ENCODE measurements at regions not wholly inside any gene's neighbourhood (a gene's known extent, or its start where the extent isn't known, plus 50 kb on each side); places are given as distances from the start of the nearest gene placed in this dataset.

DNA sequence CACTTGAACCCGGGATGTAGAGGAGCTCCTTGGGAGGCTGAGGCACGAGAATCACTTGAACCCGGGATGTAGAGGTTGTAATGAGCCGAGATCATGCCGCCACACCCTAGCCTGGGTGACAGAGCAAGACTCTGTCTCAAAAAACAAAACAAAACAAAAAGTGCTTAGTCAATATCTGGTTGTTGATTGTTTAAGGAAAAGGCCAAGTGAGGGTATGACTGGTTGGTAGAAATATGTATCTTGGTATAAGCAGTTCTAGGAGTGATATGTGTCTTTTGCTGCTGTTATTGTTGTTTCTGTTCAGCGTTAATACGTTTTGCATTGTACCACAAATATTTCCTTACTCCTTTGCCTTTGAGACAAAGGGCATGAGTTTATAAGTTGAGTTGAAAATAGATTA, 210.7 kb upstream of the DMRT1 start:
- no peak for DNase-seq (ENCODE audit: low read depth in 2 of 2)

DNA sequence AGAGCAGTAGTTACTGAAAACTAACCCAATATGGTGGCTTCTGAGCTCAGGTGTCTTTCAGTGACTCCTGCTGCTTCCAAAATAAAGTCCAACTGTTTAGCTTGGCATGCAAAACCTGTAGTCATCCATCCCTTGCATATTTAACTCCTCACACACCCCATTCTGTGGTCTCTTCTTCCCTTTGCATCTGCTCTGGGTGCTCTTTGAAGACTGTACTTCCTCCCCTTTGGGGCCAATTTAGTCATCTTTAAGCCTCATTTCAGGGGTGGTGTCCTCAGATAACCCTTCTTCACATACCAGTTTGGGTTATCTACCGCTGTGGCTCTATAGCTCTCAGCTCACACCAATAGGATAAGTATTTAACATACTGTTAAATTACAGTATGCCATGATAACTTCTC, 209.9 kb upstream of the DMRT1 start:
- no peak for DNase-seq (ENCODE audit: low read depth in 2 of 2)

DNA sequence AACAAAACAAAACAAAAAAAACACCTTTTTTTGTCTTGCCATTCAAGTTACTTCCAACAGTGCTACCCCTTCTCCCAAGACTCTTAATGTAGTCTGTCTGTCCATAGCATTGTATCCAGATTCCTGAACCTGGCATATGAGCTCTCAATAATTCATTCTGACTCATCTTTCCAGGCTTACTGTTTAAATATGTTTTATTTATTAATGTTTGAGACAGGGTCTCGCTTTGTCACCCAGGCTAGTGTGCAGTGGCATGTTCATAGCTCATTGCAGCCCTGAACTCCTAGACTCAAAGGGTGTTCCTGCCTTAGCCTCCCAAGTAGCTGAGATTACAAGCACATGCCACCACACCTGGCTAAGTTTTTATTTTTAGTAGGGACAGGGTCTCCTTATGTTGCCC, 208.0 kb upstream of the DMRT1 start:
- DNase-seq (ENCODE audit: low read depth in 2 of 2) = no peak

DNA sequence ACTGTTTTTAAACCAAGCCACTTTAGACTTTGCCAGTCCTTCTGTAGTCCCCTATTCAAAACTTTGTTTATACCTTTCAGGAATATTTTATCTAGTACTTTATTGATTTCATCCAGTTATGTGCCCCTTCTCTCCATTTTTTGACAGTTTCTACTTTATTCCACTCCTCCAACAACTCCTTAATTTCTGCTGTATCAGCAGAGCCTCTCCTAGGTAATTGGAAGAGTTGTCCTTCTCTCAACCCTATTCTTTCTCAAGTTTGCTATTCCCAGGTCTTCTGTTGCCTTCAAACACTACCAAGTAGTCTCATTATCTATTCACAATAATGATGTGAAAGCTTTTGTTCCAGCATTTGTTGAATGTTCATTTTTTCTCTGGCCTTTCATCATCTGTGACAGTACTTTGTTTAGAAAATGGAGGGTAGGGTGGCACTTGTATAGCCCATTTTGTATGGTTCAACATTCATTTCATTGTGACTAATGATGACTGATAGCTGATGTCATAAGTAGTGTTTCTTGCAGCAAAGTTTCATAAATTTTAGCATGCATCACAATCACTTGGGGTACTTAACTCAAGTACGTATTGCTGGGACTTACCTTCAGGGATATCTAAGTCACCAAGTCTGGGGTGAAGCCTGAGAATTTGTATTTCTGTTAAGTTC, 204.4 kb upstream of the DMRT1 start:
- DNase-seq (ENCODE audit: low read depth in 2 of 2) = no peak

DNA sequence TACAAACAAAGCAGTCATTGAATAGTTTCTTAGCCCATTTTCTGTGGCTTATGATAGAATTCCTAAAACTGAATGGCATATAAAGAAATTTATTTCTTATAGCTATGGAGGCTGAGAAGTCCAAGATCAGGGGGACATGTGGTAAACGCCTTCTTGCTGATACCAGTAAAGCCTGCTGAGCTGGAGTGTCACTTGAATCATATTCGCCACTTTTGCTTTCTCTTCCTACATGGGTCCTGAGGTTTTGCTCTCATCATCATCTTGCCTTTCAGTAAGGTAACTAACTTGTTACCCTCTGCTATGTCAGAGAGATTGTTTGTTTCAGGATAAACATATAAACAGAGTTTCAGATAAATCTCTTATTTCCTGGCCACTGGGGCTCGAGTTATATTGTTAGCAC, 203.3 kb upstream of the DMRT1 start:
- no peak for DNase-seq (ENCODE audit: low read depth in 2 of 2)

DNA sequence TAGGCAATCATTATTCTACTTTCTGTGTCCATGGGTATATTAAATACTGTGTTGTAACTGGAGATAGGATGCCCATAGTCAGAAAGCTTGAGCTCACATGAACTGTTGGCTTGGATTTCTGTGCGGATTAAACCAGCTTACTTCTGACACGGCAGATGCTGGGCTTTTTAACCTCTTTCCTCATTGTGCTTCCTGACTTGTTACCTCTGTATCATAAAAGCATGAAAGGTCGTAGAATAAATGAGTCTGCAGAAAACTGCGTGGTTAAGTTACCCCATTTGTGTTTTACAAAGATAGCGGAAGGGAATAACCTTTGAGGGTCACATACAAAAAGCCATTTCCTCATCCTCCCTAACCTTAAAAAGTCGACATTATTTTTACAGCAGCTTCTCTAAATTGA, 199.5 kb upstream of the DMRT1 start:
- DNase-seq (ENCODE audit: low read depth in 2 of 2) = no peak

DNA sequence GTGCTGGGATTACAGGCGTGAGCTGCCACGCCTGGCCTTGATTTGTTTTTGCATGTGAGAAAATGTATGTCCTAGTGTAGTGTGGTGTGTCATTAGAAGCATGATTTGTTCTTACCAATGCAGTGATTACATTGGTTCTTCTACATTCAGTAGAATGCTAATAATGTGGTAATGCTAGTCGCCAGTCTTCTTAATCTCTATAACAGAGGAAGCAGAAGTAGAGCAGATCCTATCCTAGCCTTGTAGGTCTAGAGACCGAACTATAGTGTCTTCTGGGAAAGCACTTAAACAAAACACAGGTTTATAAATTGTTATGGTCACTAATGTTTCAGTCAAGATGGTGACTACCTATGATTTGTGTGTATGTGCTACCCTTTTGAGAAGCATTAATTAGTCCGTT, 197.5 kb upstream of the DMRT1 start:
- DNase-seq (ENCODE audit: low read depth in 2 of 2) = no peak

DNA sequence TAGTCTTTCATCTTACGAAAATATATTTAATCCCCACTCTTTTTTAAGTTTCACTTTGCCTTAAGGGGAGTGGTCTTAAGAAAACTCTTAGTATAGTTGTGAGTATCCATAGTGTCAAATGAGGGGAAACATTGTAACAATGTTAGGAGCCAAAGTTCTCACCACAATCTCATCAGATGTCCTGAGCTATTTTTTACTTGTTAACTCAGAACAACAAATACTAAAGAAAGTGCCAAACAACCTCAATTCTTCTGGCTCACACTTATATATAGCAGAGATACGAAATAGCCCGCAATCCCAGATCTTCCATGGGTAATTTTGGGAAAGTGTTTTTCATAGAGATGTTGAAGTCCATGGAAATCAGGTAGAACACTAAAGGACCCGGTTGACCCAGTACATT, 194.0 kb upstream of the DMRT1 start:
- DNase-seq (ENCODE audit: low read depth in 2 of 2) = no peak

DNA sequence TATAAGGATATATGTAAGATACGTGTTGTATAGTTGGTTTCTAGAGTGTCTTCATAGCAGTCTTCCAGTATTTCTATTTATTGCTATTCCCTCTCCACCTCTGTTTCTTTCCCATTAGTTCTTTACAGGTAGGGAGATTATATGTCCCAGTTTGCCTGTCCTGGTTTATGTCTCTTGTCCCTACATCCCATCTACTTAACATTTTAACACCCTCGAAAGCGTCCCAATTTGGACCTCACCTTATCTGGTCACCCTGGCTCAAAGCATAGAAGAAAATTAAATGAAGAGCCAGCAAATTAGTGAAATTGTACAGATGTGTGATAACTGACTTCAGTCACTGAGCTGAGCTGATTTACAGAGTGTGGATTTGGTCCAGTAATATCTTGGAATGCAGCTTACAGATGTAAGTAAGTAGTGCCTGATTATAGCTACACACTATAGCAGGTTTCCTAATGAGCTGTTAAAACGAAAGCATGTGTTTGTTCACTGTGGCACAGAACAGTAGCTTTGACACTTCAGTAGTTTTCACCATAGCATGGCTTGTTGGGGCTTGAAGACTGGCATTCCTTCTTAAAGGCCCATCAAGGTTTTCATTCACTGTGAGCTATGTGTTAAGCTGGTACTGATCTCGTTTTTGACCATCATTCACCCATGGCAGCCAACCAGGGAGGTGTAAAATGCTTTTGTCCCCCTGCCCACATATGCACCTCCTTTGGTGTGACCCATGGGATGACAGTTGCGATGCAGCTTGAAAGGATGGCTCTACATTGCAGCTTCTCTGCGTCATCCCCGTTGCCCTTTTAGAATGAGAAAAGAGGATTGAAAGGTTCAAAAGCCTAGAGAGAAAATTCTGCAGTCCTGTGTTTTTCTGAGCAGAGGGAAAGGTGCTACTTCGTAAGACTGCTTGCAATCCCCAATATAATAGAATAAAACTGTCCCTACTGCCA, 192.1 kb upstream of the DMRT1 start:
- DNase-seq (ENCODE audit: low read depth in 2 of 2) = no peak

DNA sequence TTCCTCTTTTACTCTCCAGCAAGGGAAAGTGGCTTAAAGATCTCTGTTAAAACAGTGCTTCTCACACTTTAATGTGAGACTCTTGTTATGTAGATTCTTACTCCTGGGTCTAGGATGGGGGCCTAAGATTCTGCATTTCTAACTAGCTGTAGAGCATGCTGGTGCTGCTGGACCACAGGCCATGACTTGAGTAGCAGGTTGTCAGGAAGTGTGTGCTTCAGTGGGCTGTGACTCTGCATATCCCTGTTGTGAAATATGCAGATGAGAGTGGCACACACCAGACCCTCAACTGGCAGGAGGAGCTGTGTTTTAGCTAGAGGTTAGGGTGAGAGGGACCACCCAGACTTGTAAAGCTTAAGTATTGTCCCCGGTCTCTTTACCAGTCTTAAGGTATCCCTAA, 191.1 kb upstream of the DMRT1 start:
- no peak for DNase-seq (ENCODE audit: low read depth in 2 of 2)

DNA sequence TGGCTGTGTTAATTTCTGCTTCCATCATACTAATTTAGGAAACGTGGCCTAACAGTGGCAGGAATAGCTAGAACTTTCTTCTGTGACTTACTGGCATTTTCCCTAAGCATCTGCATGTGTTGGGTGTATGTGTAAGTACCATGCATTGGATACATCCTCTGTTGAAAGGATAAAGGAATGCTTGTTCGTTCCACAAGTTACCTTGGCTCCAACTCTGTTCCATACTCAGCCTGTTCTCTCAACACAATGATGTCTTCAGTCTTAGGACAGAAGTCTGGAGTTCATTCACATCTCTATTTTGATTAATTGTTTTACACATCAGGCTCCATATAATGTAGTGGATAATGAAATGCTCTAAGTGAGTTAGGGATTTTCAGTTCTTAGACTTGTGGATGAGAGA, 190.1 kb upstream of the DMRT1 start:
- DNase-seq (ENCODE audit: low read depth in 2 of 2) = no peak

DNA sequence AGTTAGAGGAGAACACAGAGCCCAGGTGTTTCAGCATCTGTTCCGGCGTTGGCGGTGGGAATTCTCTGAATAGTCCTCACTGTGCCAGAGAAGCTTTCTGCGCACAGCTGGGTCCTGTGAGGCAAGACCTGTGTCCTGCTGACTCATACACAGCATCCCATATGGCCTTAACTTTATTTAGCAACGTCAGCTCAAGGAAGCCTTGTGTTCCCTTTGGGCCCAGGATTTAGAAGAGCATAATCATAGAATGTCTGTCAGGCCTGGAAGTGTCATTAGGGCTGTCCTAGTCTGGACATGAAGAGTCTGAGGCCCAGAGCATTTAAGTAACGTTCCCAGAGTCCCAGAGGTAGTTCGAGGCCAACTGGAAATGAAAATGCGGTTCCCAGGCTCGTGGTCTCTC, 188.6 kb upstream of the DMRT1 start:
- DNase-seq (ENCODE audit: low read depth in 2 of 2) = no peak

DNA sequence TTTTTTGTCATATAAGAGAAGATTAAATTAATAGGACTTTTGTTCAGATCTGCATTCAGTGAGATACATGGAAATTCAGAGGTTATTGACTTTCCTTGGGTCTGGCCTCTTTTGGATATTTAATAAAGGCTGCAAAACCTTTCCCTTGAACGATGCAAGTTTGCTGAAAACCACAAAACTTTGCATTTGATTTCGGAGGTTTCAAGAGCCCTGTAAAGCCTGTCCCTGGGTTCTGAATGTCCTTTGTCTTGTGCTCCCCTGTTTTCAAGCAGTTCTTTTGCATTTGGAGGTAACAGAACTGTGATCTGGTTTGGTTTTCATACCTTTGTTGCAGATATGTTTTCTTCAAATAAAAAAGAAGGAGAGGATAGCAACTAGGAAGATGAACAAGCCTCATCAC, 188.1 kb upstream of the DMRT1 start:
- no peak for DNase-seq (ENCODE audit: low read depth in 2 of 2)

DNA sequence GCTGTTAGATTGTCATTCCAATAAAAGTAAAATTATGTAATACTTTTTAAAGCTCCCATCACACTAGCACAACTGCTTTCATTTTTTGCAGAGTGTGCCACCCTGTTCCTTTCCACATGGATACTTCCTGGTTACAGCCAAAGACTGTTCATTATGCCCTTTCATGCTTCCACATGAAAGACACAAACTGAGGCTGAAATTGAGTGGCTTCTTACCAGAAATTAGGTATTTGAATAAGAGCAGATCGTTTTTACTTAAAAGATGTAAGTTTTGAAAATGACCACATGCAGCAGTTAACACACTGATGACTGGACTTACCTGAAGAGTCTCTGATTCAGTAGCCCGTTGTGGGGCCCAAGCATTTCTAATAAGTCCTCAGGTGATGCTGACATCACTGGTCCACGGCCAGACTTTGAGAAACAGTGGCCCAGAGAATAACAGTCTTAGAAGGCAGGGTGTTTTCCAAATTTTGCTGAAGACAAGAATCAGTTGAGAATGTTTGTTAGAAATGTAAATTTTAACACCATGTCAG, 187.6 kb upstream of the DMRT1 start:
- DNase-seq (ENCODE audit: low read depth in 2 of 2) = no peak

DNA sequence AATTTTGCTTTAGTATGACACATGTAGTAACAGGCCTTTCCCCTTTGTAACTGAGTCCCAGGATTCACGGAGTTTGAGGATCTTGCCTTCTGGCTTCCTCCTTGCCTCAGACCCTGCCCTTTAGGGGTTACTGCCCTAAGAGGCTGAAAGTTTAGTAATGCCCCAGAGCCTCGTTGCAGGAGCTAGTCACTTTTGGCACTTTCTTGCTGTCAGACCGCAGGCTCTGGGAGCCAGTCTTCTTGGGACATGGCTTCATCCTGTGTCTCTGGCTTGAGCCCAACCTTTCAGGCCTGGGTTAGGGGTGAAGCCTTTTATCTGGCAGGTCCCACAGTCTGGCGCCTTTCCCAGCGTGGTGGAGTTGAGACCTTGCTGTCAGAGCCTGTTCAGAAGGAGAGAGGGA, 185.6 kb upstream of the DMRT1 start:
- no peak for DNase-seq (ENCODE audit: low read depth in 2 of 2)

DNA sequence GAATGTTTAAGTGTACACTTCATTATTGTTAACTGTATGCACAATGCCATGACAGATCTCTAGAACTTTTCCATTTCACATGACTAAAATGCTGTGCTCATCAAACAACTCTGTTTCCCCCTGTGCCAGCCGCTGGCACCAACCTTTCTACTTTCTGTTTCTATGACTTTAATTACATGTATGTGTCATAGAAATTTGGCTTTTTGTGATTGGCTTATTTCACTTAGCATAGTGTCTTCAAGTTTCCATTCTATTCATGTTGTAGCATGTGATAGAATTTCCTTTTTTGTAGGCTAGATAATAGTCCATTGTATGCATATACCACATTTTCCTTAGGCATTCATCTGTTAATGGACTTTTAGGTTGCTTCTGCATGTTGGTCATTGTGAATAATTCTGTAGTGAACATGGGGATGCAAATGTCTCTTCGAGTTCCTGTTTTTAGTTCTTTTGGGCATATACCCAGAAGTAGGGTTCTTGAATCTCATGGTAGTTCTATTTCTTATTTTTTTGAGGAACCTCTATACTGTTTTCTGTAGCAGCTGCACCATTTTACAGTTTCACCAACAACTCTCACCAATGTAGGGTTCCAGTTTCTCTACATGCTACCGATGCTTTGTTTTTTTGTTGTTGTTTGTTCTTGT, 184.4 kb upstream of the DMRT1 start:
- DNase-seq (ENCODE audit: low read depth in 2 of 2) = no peak

DNA sequence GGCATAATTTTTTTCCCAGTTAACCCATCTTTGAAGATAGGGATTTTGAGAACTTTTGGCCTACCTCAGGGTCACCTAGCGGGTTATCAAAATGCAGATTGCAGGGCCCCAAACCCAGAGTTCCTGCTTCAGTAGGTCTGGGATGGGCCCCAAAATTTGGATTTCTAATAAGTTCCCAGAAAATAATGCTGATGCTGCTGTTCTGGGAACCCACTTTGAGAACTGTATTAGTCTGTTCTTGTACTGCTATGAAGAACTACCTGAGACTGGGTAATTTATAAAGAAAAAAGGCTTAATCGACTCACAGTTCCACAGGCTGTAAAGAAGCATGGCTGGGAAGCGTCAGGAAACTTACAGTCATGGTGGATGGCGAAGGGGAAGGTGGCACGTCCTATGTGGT, 182.2 kb upstream of the DMRT1 start:
- DNase-seq (ENCODE audit: low read depth in 2 of 2) = no peak

DNA sequence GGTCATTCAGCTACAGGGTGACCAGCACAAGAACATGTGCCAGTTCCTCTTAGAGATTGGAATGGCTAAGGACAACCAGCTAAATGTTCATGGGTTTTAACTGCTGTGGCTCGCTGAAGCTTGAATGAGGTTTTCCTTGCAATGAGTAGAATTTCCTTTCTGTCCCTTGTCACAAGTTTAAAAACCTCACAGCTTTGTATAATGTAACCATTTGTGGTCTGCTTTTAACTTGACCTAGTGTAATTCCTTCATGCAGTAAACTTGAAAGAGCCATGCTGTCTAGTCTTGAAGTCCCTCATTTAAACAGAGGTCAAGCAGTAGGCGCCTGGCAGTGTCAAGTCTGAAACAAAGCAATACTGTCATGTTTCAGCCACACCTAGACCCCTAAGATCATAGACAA, 181.3 kb upstream of the DMRT1 start:
- no peak for DNase-seq (ENCODE audit: low read depth in 2 of 2)

DNA sequence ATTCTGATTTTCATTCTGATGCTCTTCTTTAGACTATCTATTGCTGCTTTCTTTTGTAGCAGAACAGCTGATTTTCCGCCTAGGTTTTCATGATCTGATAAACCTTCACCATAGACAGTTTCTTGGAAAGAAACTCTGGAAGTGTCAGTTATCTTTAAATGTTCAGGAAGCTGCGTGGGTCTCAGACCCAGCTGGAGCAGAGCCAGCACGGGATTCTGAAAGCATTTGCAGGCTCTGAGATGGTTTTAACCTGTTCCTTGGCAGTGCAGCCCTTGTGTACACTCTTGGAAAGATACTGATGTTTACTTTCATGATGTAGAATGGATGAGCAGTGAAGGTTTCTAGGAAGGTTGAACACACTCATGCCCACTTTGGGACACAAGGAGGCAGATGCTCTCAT, 178.0 kb upstream of the DMRT1 start:
- DNase-seq (ENCODE audit: low read depth in 2 of 2) = no peak

DNA sequence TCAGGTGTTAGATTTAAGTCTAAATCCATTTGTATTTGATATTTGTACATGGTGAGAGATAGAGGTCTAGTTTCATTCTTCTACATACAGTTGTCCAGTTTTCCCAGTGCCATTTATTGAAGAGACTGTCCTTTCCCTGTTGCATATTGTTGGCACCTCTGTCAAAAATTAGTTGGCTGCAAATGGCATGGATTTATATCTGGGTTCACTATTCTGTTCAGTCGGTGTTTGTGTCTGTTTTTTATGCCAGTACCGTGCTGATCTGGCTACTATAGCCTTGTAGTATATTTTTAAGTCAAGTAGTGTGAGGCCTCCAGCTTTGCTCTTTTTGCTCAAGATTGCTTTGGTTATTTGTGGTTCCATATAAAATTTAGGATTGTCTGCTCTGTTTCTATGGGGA, 176.2 kb upstream of the DMRT1 start:
- DNase-seq (ENCODE audit: low read depth in 2 of 2) = no peak

DNA sequence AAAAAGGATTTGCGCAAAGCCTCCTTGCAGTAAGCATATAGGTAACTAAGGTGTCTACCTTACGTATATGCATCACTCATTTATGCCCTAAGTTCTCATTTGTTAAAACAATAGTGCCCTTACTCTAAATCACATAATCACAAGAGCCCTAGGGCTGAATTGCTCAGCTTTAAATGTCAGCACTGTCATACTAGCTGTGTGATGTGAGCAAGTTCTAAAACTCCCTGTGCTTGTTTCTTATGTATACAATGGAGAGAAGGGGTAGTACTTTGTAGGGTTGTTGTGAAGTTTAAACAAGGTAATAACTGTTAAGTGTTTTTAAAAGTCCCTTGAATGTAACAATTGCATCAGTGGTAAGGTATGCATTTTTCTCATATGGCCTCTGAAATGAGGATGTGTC, 169.5 kb upstream of the DMRT1 start:
- DNase-seq (ENCODE audit: low read depth in 2 of 2) = no peak

DNA sequence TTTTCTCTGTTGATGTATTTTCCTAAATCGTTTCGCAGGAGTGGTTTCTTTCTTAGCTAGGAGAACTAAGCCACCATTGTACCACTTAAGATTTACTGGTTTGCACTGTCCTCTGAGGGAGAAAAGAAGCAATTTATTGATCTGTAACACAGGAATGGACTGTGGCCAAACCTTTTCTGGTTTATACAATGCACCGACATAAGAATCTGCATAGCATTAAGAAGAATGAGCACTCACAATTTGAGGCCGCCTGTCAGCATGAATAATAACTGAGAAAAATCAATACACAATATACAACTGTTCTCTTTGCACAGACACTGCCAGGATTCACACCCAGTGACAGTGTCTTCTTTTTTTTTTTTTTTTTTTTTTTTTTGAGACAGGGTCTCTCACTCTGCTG, 168.6 kb upstream of the DMRT1 start:
- no peak for DNase-seq (ENCODE audit: low read depth in 2 of 2)
